ENCODE measurements at regions not wholly inside any gene's neighbourhood (a gene's known extent, or its start where the extent isn't known, plus 50 kb on each side); places are given as distances from the start of the nearest gene placed in this dataset.

- TF ChIP-seq POLR2A (IDR thresholded peaks at IDR 0.05), result no peak
- TF ChIP-seq CTCF (IDR thresholded peaks at IDR 0.05), result no peak
These were observed 140.6 kb upstream of the PRICKLE2 start for GRCh38 chr3:64365877-64366276.
